ENCODE measurements at regions not wholly inside any gene's neighbourhood (a gene's known extent, or its start where the extent isn't known, plus 50 kb on each side); places are given as distances from the start of the nearest gene placed in this dataset.
"Not testable (repeated sequence)": the region's sequence is repeated elsewhere in the genome, so short reads cannot be mapped to it uniquely, and the experiment has no call there.

DNA sequence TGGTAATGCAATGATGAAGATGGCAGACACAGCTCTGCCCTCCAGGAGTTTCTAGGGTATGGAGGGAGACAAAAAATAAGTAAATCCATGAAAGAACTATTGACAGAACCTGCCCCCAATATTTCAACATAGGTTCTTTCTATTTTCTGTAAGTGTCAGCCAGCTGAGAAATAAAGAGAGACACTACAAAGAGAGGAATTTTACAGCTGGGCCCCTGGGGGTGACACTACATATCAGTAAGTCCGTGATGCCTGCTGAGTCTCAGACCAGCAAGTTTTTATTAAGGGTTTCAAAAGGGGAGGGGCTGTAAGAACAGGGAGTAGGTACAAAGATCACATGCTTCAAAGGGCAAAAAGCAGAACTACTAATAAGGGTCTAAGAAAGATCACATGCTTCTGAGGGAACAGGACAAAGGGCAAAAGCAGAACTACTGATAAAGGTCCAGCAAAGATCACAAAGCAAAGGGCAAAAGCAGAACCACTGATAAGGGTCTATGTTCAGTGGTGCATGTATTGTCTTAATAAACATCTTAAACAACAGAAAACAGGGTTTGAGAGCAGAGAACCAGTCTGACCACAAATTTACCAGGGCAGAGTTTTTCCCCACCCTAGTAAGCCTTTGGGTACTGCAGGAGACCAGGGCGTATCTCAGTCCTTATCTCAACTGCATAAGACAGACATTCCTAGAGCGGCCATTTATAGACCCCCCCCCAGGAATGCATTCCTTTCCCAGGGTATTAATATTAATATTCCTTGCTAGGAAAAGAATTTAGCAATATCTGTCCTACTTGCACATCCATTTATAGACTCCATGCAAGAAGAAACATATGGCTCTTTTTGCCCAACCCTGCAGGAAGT, 119.0 kb upstream of the KRTAP5-11 start:
- H3K27ac ChIP-seq (ENCODE audit: low read length); H3K4me1 ChIP-seq (ENCODE audit: control insufficient read depth, insufficient read depth, low read length); H3K4me3 ChIP-seq (ENCODE audit: low read length); H3K27me3 ChIP-seq (ENCODE audit: control insufficient read depth, insufficient read depth); H3K9me3 ChIP-seq (ENCODE audit: control insufficient read depth, low read length); DNase-seq; intact Hi-C loops (cut with DNase I); ATAC-seq: not testable (repeated sequence)
- 56% methylated on average over 3 of the region's 3 CpGs for WGBS

DNA sequence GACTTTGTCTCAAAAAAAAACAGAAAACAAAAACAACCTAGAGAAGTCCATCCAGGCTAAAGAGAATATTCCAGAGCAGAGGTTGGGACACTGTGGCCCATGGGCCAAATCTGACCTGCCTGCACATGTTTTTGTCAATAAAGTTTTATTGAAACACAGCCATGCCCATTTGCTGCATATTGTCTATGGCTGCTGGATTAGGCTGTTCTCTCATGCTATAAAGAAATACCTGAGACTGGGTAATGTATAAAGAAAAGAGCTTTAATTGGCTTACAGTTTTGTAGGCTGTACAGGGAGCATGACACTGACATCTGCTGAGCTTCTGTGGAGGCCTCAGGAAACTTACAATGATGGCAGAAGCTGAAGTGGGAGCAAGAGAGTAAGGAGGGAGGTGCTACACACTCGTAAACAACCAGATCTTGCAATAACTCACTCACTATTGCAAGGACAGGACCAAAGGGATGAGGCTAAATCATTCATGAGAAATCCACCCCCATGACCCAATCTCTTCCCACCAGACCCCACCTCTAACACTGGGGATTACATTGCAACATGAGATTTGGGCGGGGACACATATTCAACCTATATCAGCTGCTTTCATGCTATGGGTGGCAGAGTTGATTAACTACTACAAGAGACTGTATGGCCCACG, 122.5 kb upstream of the KRTAP5-11 start:
- WGBS, result 82% methylated on average over 2 of the region's 3 CpGs
- intact Hi-C loops (cut with DNase I); H3K4me3 ChIP-seq (ENCODE audit: low read length); H3K9me3 ChIP-seq (ENCODE audit: control insufficient read depth, low read length); H3K27ac ChIP-seq (ENCODE audit: low read length); H3K4me1 ChIP-seq (ENCODE audit: control insufficient read depth, insufficient read depth, low read length); ATAC-seq; H3K27me3 ChIP-seq (ENCODE audit: control insufficient read depth, insufficient read depth); DNase-seq: not testable (repeated sequence)

DNA sequence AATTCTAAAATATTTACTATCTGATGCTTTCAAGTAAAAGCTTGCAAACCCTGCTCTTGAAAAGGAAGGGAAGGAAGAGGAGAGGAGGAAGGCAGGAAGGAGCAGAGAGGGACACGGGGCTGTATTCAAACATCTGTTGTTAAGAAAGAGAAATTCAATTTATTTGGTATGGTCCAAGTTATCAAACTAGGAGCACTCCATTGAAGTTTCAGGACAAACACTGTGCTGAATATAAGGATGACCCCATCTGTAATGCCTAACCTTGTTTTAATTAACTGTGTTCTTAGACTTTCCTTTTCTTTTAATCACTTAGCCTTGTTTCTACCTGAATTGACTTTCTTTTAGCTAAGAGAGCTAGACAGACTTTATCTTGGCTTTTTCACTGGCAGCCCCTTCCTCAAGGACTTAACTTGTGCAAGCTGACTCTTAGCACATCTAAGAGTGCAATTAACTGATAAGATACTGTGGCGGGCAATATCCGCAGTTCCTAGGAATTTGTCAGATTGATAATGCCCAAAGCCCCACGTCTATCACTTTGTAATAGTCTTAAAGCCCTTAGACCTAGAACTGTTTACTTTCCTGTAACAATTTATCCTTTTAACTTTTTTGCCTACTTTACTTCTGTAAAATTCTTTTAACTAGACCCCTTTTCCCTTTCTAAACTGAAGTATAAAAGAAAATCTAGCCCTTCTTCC, 123.2 kb upstream of the KRTAP5-11 start:
- ATAC-seq; H3K9me3 ChIP-seq (ENCODE audit: control insufficient read depth, low read length); H3K27ac ChIP-seq (ENCODE audit: low read length); H3K27me3 ChIP-seq (ENCODE audit: control insufficient read depth, insufficient read depth); H3K4me1 ChIP-seq (ENCODE audit: control insufficient read depth, insufficient read depth, low read length); DNase-seq; H3K4me3 ChIP-seq (ENCODE audit: low read length); intact Hi-C loops (cut with DNase I): not testable (repeated sequence)
- 29% methylated on average over 4 of the region's 4 CpGs for WGBS

DNA sequence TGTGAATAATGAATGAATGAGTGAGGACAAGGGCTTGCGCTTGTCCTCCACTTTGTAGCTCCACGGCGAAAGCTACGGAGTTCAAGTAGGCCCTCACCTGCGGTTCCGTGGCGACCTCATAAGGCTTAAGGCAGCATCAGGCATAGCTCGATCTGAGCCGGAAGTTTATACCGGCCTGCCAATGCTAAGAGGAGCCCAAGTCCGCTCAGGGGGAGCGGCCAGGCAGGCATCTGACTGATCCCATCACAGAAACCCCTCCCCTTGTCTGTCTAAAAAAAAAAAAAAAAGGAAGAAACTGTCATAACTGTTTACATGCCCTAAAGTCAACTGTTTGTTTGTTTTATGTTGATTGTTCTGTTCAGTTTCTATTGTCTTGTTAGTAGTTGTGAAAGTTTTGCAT, 124.4 kb upstream of the KRTAP5-11 start:
- H3K27me3 ChIP-seq (ENCODE audit: control insufficient read depth, insufficient read depth); H3K9me3 ChIP-seq (ENCODE audit: control insufficient read depth, low read length); H3K27ac ChIP-seq (ENCODE audit: low read length); H3K4me1 ChIP-seq (ENCODE audit: control insufficient read depth, insufficient read depth, low read length); ATAC-seq; intact Hi-C loops (cut with DNase I); H3K4me3 ChIP-seq (ENCODE audit: low read length); DNase-seq: not testable (repeated sequence)
- whole genome bisulfite sequencing, result 81% methylated on average over 12 of the region's 12 CpGs

DNA sequence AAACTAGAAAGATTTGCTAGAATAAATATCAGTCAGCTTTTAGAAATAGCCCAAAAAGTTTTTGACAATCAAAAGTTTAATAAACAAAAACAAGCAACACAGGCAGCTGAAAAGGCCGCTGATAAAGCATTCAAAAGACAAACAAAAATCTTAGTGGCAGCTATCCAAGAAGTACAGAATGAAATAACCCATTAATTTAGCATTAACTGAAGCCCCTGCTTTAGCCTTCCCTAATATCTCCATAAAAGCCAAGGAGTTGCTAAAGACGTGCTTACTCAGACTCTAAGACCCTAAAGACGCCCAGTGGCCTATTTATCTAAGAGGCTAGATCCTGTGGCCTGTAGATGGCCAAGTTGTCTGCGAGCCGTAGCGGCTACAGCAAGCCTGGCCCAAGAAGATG, 123.5 kb upstream of the DEFB108B start:
- ATAC-seq; H3K27me3 ChIP-seq (ENCODE audit: control insufficient read depth, insufficient read depth); DNase-seq; H3K4me1 ChIP-seq (ENCODE audit: control insufficient read depth, insufficient read depth, low read length); H3K4me3 ChIP-seq (ENCODE audit: low read length); intact Hi-C loops (cut with DNase I); H3K9me3 ChIP-seq (ENCODE audit: control insufficient read depth, low read length); H3K27ac ChIP-seq (ENCODE audit: low read length): not testable (repeated sequence)
- WGBS, result 47% methylated on average over 6 of the region's 6 CpGs

DNA sequence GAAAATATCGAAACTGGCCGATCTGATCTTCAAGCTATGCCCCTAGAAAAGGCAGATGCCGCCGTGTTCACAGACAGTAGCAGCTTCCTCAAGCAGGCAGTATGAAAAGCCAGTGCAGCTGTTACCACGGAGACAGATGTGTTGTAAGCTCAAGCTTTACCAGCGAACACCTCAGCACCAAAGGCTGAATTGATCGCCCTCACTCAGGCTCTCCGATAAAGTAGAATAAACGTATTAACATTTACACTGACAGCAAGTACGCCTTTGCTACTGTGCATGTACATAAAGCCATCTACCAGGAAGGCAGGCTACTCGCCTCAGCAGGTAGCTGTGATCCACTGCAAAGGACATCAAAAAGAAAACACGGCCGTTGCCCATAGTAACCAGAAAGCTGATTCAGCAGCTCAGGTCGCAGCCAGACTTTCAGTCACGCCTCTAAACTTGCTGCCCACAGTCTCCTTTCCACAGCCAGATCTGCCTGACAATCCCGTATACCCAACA, 122.8 kb upstream of the DEFB108B start:
- H3K4me3 ChIP-seq (ENCODE audit: low read length); DNase-seq; ATAC-seq; H3K27ac ChIP-seq (ENCODE audit: low read length); intact Hi-C loops (cut with DNase I); H3K4me1 ChIP-seq (ENCODE audit: control insufficient read depth, insufficient read depth, low read length); H3K27me3 ChIP-seq (ENCODE audit: control insufficient read depth, insufficient read depth); H3K9me3 ChIP-seq (ENCODE audit: control insufficient read depth, low read length): not testable (repeated sequence)
- WGBS, result 31% methylated on average over 16 of the region's 16 CpGs

DNA sequence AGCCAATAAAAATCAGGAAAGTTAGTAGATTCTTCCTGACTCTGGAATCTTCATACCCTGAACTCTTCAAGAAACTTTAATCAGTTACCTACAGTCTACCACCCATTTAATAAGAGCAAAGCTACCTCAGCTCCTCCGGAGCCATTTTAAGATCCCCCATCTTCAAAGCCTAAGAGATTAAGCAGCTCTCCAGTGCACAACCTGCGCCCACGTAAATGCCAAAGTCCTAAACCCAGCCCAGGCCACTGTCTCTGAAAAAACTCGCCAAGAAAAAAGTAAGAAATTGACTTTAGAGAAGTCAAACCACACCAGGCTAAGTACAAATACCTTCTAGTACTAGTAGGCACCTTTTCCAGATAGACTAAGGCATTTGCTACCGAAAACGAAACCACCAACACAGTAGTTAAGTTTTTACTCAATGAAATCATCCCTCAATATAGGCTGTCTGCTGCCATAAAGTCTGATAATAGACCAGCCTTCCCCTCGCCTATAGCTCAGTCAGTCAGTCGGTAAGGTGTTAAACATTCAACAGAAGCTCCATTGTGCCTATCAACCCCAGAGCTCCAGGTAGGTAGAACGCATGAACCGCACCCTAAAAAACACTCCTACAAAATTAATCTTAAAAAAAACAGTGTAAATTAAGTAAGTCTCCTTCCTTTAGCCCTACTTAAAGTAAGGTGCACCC, 122.2 kb upstream of the DEFB108B start:
- ATAC-seq; H3K4me3 ChIP-seq (ENCODE audit: low read length); DNase-seq; H3K9me3 ChIP-seq (ENCODE audit: control insufficient read depth, low read length); H3K4me1 ChIP-seq (ENCODE audit: control insufficient read depth, insufficient read depth, low read length); intact Hi-C loops (cut with DNase I); H3K27me3 ChIP-seq (ENCODE audit: control insufficient read depth, insufficient read depth); H3K27ac ChIP-seq (ENCODE audit: low read length): not testable (repeated sequence)
- WGBS, result 68% methylated on average over 10 of the region's 10 CpGs

DNA sequence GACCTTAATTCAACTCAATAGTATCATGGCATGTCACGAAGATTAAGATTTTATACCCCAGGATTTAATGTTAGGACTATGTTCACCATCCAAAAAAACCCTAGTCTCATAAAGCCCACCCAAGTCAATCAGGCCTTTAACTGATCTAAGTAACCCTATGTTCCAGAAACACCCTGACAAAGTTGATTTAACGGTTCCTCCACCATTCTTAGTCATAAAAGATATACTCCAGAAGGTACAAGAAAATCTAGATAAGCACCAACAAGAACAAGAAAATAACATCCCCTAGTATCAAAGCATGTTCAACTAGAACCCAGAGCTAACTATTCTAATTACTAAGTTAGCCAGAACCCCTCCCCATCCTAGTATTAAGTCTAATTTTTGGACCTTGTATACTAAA, 120.7 kb upstream of the DEFB108B start:
- H3K9me3 ChIP-seq (ENCODE audit: control insufficient read depth, low read length); ATAC-seq; H3K4me3 ChIP-seq (ENCODE audit: low read length); H3K27me3 ChIP-seq (ENCODE audit: control insufficient read depth, insufficient read depth); DNase-seq; intact Hi-C loops (cut with DNase I); H3K4me1 ChIP-seq (ENCODE audit: control insufficient read depth, insufficient read depth, low read length); H3K27ac ChIP-seq (ENCODE audit: low read length): not testable (repeated sequence)
- WGBS, result 90% methylated on average over 2 of the region's 2 CpGs

DNA sequence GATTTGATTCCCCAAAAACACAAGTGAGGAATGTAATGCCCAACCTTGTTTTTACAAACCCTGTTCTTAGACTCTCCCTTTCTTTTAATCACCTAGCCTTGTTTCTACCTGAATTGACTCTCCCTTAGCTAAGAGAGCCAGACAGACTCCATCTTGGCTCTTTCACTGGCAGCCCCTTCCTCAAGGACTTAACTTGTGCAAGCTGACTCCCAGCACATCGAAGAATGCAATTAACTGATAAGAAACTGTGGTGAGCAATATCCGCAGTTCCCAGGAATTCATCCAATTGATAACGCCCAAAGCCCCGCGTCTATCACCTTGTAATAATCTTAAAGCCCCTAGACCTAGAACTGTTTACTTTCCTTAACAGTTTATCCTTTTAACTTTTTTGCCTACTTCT, 120.2 kb upstream of the DEFB108B start:
- H3K4me3 ChIP-seq (ENCODE audit: low read length); H3K4me1 ChIP-seq (ENCODE audit: control insufficient read depth, insufficient read depth, low read length); DNase-seq; H3K27me3 ChIP-seq (ENCODE audit: control insufficient read depth, insufficient read depth); ATAC-seq; H3K27ac ChIP-seq (ENCODE audit: low read length); intact Hi-C loops (cut with DNase I); H3K9me3 ChIP-seq (ENCODE audit: control insufficient read depth, low read length): not testable (repeated sequence)
- 27% methylated on average over 5 of the region's 5 CpGs for WGBS

DNA sequence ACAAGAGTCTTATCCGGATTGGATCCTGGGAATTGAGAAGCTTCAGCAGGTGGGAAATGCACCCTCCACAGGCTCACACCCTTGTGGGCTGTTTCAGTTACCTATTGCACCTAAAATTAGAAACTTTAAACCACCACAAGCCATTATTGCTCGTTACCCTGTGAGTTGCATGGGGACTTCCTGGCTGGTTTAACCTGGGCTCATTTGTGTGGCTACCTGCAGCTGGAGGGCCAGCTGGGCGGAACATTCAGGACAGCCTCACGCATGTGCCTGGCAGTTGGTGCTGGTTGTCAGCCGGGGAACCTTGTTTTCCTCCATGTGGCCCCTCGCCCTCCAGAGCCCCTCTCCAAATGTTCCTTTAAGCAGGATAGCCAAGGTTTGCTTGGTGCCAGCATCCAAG, 118.5 kb upstream of the DEFB108B start:
- H3K27ac ChIP-seq (ENCODE audit: low read length); H3K9me3 ChIP-seq (ENCODE audit: control insufficient read depth, low read length); DNase-seq; H3K4me3 ChIP-seq (ENCODE audit: low read length); intact Hi-C loops (cut with DNase I); H3K27me3 ChIP-seq (ENCODE audit: control insufficient read depth, insufficient read depth); ATAC-seq; H3K4me1 ChIP-seq (ENCODE audit: control insufficient read depth, insufficient read depth, low read length): not testable (repeated sequence)
- 87% methylated on average over 6 of the region's 6 CpGs for WGBS
